Keratinocyte (primary cell): ENCODE measurements at regions not wholly inside any gene's neighbourhood (a gene's known extent, or its start where the extent isn't known, plus 50 kb on each side); places are given as distances from the start of the nearest gene placed in this dataset.
"Not testable (repeated sequence)": the region's sequence is repeated elsewhere in the genome, so short reads cannot be mapped to it uniquely, and the experiment has no call there.

ENCODE experiments used
- DNase-seq: peaks from one replicate; pipeline ENCODE4 v3.0.0-alpha.2; 2011; ENCODE audit warnings: low read depth, missing footprints, low spot score
- FAIRE-seq: peaks from 2 replicates; lab custom pipeline; 2011; peaks lifted over from hg19 to GRCh38; lab: Jason Lieb, UNC
- H2AFZ ChIP-seq: 2 replicates; pipeline ENCODE4 v1.6.0; 2012; ENCODE audit warnings: low read length, control low read depth, inconsistent platforms; ENCODE audit not compliant: control insufficient read depth
- H3K27ac ChIP-seq: 2 replicates; pipeline ENCODE4 v1.5.1; 2011; ENCODE audit warnings: low read length; ENCODE audit not compliant: control insufficient read depth, insufficient read depth
- H3K27me3 ChIP-seq: 3 replicates; pipeline ENCODE4 v1.6.0; 2011; ENCODE audit warnings: low read length; ENCODE audit not compliant: control insufficient read depth, insufficient read depth; ENCODE audit errors: extremely low read depth
- H3K36me3 ChIP-seq, 2 experiments: 2 replicates in 1 of 2; 3 replicates in 1 of 2; pipeline ENCODE4 v1.5.1; 2011; ENCODE audit warnings: low read length in 2 of 2, mild to moderate bottlenecking in 1 of 2; ENCODE audit not compliant: control insufficient read depth in 2 of 2, insufficient read depth in 2 of 2; ENCODE audit errors: extremely low read depth in 1 of 2
- H3K4me1 ChIP-seq: 3 replicates; pipeline ENCODE4 v1.5.1; 2011; ENCODE audit warnings: low read length; ENCODE audit not compliant: control insufficient read depth, insufficient read depth; ENCODE audit errors: extremely low read depth
- H3K4me2 ChIP-seq: 3 replicates; pipeline ENCODE4 v1.6.0; 2011; ENCODE audit warnings: low read depth, low read length; ENCODE audit not compliant: control insufficient read depth, insufficient read depth; ENCODE audit errors: extremely low read depth
- H3K4me3 ChIP-seq, 3 experiments: fragments of 200-600 bp in 1 of 3; sonication (generic) in 1 of 3; 2 replicates in 2 of 3; 3 replicates in 1 of 3; pipeline ENCODE4 v1.5.1; 2011 to 2016; ENCODE audit warnings: low read length in 3 of 3, mild to moderate bottlenecking in 3 of 3, control low read depth in 2 of 3, inconsistent platforms in 1 of 3, low read depth in 1 of 3, mixed read lengths in 1 of 3, mixed run types in 1 of 3, moderate library complexity in 1 of 3; ENCODE audit not compliant: control insufficient read depth in 2 of 3, insufficient read depth in 2 of 3; ENCODE audit errors: extremely low read depth in 1 of 3
- H3K79me2 ChIP-seq: 2 replicates; pipeline ENCODE4 v1.6.0; 2012; ENCODE audit warnings: low read length; ENCODE audit not compliant: control insufficient read depth, insufficient read depth
- H3K9ac ChIP-seq: 3 replicates; pipeline ENCODE4 v1.6.0; 2011; ENCODE audit warnings: low read length; ENCODE audit not compliant: control insufficient read depth, insufficient read depth; ENCODE audit errors: extremely low read depth
- H3K9me1 ChIP-seq: 3 replicates; pipeline ENCODE4 v1.6.0; 2011; ENCODE audit warnings: low read length; ENCODE audit not compliant: control insufficient read depth, insufficient read depth; ENCODE audit errors: extremely low read depth
- H3K9me3 ChIP-seq: 2 replicates; pipeline ENCODE4 v1.5.1; 2012; ENCODE audit warnings: low read depth, low read length; ENCODE audit not compliant: control insufficient read depth
- H4K20me1 ChIP-seq: 3 replicates; pipeline ENCODE4 v1.6.0; 2011; ENCODE audit warnings: low read length; ENCODE audit not compliant: control insufficient read depth, insufficient read depth; ENCODE audit errors: extremely low read depth
- EZH2 ChIP-seq: IDR thresholded peaks from one replicate; pipeline ENCODE4 v1.6.1; 2012; ENCODE audit warnings: inconsistent platforms, mild to moderate bottlenecking, low read length, moderate library complexity
- dilution Hi-C: fragments of 300-500 bp; cut with MboI; formaldehyde crosslinking; loops from one replicate; pipeline ENCODE4 v1.7.0; 2020; ENCODE audit warnings: low sequenced_read_pairs; ENCODE audit not compliant: extremely low pct_ligation_motif_present
- TF ChIP-seq, protein P1 (sequence below), 3 experiments: IDR thresholded peaks in 1 of 3; conservative IDR thresholded peaks in 1 of 3; optimal IDR thresholded peaks in 1 of 3; 2 replicates in 2 of 3; 3 replicates in 1 of 3; pipeline versions ENCODE3 to v1.5.1; 2011; ENCODE audit warnings: low read length in 3 of 3, mild to moderate bottlenecking in 3 of 3, moderate library complexity in 2 of 3, control low read depth in 1 of 3, inconsistent platforms in 1 of 3; ENCODE audit not compliant: insufficient read depth in 2 of 3; ENCODE audit errors: extremely low read depth in 1 of 3

DNA sequence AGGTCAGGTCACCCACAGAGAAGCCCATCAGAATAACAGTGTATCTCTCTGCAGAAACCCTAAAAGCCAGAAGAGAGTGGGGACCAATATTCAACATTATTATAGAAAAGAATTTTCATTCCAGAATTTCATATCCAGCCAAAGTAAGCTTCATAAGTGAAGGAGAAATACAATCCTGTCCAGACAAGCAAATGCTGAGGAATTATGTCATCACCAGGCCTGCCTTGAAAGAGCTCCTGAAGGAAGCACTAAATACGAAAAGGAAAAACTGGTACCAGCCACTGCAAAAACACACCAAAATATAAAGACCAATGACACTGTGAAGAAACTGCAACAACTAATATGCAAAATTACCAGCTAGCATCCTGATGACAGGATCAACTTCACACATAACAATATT lies 260.0 kb upstream of the KYNU start:
- Histone ChIP-seq H2AFZ (no peak overlapping the region), H3K4me2 (no peak overlapping the region), H4K20me1 (no peaks in the 10 kb centered on the region), H3K9ac (no peak overlapping the region), H3K4me1 (no peaks in the 10 kb centered on the region), H3K27me3 (no peaks in the 10 kb centered on the region), H3K36me3 (no peaks in the 10 kb centered on the region), H3K9me1 (no peaks in the 10 kb centered on the region), H3K79me2 (no peaks in the 10 kb centered on the region), H3K4me3 (no peak overlapping the region), H3K9me3 (no peaks in the 10 kb centered on the region), H3K27ac (no peak overlapping the region)
- FAIRE-seq = no peak
- no peak for DNase-seq
- no peak for TF ChIP-seq EZH2
- TF ChIP-seq, protein P1, sequence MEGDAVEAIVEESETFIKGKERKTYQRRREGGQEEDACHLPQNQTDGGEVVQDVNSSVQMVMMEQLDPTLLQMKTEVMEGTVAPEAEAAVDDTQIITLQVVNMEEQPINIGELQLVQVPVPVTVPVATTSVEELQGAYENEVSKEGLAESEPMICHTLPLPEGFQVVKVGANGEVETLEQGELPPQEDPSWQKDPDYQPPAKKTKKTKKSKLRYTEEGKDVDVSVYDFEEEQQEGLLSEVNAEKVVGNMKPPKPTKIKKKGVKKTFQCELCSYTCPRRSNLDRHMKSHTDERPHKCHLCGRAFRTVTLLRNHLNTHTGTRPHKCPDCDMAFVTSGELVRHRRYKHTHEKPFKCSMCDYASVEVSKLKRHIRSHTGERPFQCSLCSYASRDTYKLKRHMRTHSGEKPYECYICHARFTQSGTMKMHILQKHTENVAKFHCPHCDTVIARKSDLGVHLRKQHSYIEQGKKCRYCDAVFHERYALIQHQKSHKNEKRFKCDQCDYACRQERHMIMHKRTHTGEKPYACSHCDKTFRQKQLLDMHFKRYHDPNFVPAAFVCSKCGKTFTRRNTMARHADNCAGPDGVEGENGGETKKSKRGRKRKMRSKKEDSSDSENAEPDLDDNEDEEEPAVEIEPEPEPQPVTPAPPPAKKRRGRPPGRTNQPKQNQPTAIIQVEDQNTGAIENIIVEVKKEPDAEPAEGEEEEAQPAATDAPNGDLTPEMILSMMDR (optimal IDR thresholded peaks at IDR 0.05 in 1 of 3, IDR thresholded peaks at IDR 0.05 in 1 of 3, conservative IDR thresholded peaks at IDR 0.05 in 1 of 3; ENCODE audit: extremely low read depth in 1 of 3, insufficient read depth in 2 of 3, low read length in 3 of 3) = no peak
- dilution Hi-C loops = no loop called here

DNA sequence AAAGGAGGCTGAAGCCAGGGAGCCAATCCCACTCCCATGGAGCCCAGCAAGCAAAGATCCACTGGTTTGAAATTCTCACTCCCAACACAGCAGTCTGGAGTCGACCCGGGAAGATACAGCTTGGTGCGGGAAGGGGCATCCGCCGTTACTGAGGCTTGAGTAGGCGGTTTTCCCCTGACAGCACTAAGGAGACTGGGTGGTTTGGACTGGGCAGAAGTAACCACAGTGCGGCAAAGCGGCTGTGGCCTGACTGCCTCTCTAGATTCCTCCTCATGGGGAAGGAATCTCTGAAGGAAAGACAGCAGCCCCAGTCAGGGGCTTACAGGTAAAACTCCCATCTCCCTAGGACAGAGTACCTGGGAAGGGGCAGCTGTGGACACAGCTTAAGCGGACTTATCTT lies 261.6 kb upstream of the KYNU start:
- H3K9ac ChIP-seq = no peak overlapping the region
- H3K4me2 ChIP-seq = no peak overlapping the region
- no peak overlapping the region for H2AFZ ChIP-seq
- H3K9me1 ChIP-seq = no peaks in the 10 kb centered on the region
- no peaks in the 10 kb centered on the region for H4K20me1 ChIP-seq
- H3K27ac ChIP-seq = no peak overlapping the region
- DNase-seq = no peak
- no peak for TF ChIP-seq EZH2
- TF ChIP-seq, protein P1 (optimal IDR thresholded peaks at IDR 0.05 in 1 of 3, IDR thresholded peaks at IDR 0.05 in 1 of 3, conservative IDR thresholded peaks at IDR 0.05 in 1 of 3; ENCODE audit: extremely low read depth in 1 of 3, insufficient read depth in 2 of 3, low read length in 3 of 3) = no peak
- H3K4me3 ChIP-seq = no peak overlapping the region
- dilution Hi-C loops = no loop called here
- H3K4me1 ChIP-seq = no peaks in the 10 kb centered on the region
- no peaks in the 10 kb centered on the region for H3K9me3 ChIP-seq
- no peaks in the 10 kb centered on the region for H3K27me3 ChIP-seq
- FAIRE-seq = no peak
- H3K79me2 ChIP-seq = no peaks in the 10 kb centered on the region
- no peaks in the 10 kb centered on the region for H3K36me3 ChIP-seq

GRCh38 chr2:142613193-142613592 lies 264.3 kb upstream of the KYNU start:
- H3K36me3 ChIP-seq, H3K27me3 ChIP-seq, H3K9me1 ChIP-seq, DNase-seq, H3K4me2 ChIP-seq, FAIRE-seq, H2AFZ ChIP-seq, H4K20me1 ChIP-seq, dilution Hi-C loops, H3K4me1 ChIP-seq, H3K9ac ChIP-seq, H3K4me3 ChIP-seq, H3K79me2 ChIP-seq, H3K9me3 ChIP-seq, H3K27ac ChIP-seq: not testable (repeated sequence)
